ENCODE measurements at regions not wholly inside any gene's neighbourhood (a gene's known extent, or its start where the extent isn't known, plus 50 kb on each side); places are given as distances from the start of the nearest gene placed in this dataset.

- TF ChIP-seq POLR2AphosphoS5 (IDR thresholded peaks at IDR 0.05; ENCODE audit: low read depth, low read length): no peak
- no peak for TF ChIP-seq REST (IDR thresholded peaks at IDR 0.05; ENCODE audit: insufficient read depth in 1 of 2, low read depth in 2 of 2, low read length in 2 of 2)
- TF ChIP-seq SIN3A (IDR thresholded peaks at IDR 0.05; ENCODE audit: borderline replicate concordance, insufficient read depth, low read length): no peak
- TF ChIP-seq TAF1 (IDR thresholded peaks at IDR 0.05; ENCODE audit: borderline replicate concordance, insufficient read depth, low read length): no peak
- TF ChIP-seq FOXP2 (optimal IDR thresholded peaks at IDR 0.05; ENCODE audit: borderline replicate concordance, extremely low read depth, extremely low read length, insufficient read depth): no peak
Measured at GRCh38 chr2:239476757-239477585, 76.2 kb upstream of the HDAC4 start.
